ENCODE measurements at regions not wholly inside any gene's neighbourhood (a gene's known extent, or its start where the extent isn't known, plus 50 kb on each side); places are given as distances from the start of the nearest gene placed in this dataset.
A peak's percentile ranks its signal among the peaks of the same experiment; 100 is the strongest.

DNA sequence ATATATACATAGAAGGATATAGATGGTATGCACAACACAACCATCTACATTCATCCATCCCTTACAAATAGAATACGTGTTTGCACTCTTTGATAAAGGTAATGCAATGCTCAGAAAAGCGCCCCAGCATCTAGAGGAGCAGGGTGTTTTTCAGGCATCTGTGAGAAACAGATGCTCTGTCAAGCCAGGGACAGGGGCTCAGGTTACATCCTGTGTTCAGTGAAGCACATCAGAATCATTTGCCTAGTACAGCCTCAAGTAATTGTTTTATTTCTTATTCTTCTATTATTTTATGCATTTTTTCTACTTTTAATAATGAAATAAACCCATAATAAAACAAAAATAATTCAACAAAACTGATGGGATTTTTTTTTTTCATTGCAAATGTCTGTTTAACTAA is 50.5 kb upstream of the HIF1A start:
- TF ChIP-seq ZNF331 (CRISPR knock-in tag; IDR thresholded peaks at IDR 0.05; ENCODE audit: low read depth) (no peak), NANOG (IDR thresholded peaks at IDR 0.05; ENCODE audit: borderline replicate concordance) (no peak)
- no peaks in the 10 kb centered on the region for H3K27me3 Mint-ChIP-seq (ENCODE audit: insufficient read depth, low read depth, poor library complexity)
- Histone ChIP-seq H3K4me3 (no peak overlapping the region), H3K4me1 (ENCODE audit: insufficient read depth) (no peaks in the 10 kb centered on the region), H4K20me1 (replicated peaks; ENCODE audit: insufficient read depth) (no peaks in the 10 kb centered on the region), H3K4me2 (no peak overlapping the region), H2AFZ (no peak overlapping the region), H3K36me3 (ENCODE audit: insufficient read depth) (no peaks in the 10 kb centered on the region), H3K9me2 (ENCODE audit: insufficient read depth) (no peaks in the 10 kb centered on the region), H3K27me3 (ENCODE audit: insufficient read depth) (no peaks in the 10 kb centered on the region), H3K27ac (ENCODE audit: low read depth) (no peak overlapping the region), H3K79me2 (replicated peaks; ENCODE audit: insufficient read depth) (no peaks in the 10 kb centered on the region), H3F3A (replicated peaks; ENCODE audit: low read depth) (no peaks in the 10 kb centered on the region)
- H3K27ac Mint-ChIP-seq, result no peak overlapping the region
- peaks cover 3% of the 10 kb centered on the region; the same call in 2 of the 3 replicates for H3K4me1 Mint-ChIP-seq
- DNase-seq (ENCODE audit: low spot score), result peak; percentile 62
- H3K4me3 Mint-ChIP-seq, result no peak overlapping the region
- peak; percentile 88 for ATAC-seq
- H3K9me3 Mint-ChIP-seq, result no peaks in the 10 kb centered on the region
- H3K36me3 Mint-ChIP-seq (ENCODE audit: low read depth), result no peaks in the 10 kb centered on the region

DNA sequence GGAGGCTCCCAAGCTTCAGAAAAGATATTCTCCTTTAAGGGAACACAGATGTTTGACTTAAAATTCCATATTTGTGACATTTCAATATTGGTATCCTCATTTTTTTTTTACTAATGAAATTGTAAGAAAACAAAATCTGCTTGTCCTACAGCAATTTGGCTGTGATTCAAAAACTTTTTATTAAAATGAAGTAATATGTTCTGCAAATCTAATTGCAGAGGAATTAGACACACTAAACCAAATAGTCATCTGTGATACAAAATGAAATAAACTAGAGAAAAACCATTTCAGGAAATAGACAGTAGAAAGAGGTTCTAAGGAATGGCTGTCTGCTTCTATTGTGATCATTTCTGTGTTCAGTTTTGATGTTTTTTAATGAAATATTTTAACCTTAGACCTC is 50.1 kb upstream of the HIF1A start:
- Mint-ChIP-seq H3K4me1 (peaks cover 3% of the 10 kb centered on the region; the same call in 2 of the 3 replicates), H3K4me3 (no peak overlapping the region)
- TF ChIP-seq, protein P1, sequence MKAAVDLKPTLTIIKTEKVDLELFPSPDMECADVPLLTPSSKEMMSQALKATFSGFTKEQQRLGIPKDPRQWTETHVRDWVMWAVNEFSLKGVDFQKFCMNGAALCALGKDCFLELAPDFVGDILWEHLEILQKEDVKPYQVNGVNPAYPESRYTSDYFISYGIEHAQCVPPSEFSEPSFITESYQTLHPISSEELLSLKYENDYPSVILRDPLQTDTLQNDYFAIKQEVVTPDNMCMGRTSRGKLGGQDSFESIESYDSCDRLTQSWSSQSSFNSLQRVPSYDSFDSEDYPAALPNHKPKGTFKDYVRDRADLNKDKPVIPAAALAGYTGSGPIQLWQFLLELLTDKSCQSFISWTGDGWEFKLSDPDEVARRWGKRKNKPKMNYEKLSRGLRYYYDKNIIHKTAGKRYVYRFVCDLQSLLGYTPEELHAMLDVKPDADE (IDR thresholded peaks at IDR 0.05), result no peak
- TF ChIP-seq EZH2phosphoT487 (IDR thresholded peaks at IDR 0.05; ENCODE audit: unreplicated experiment) (no peak), STAT1 (IDR thresholded peaks at IDR 0.05; ENCODE audit: unreplicated experiment) (no peak), JUNB (IDR thresholded peaks at IDR 0.05; ENCODE audit: unreplicated experiment) (no peak), CREB1 (CRISPR knock-in tag; IDR thresholded peaks at IDR 0.05; ENCODE audit: low read depth) (no peak), NANOG (IDR thresholded peaks at IDR 0.05; ENCODE audit: borderline replicate concordance) (no peak), ZNF114 (CRISPR knock-in tag; IDR thresholded peaks at IDR 0.05) (no peak), EZH2 (IDR thresholded peaks at IDR 0.05; ENCODE audit: low read depth, unreplicated experiment) (no peak), ZNF331 (CRISPR knock-in tag; IDR thresholded peaks at IDR 0.05; ENCODE audit: low read depth) (no peak)
- TF ChIP-seq, protein P2, sequence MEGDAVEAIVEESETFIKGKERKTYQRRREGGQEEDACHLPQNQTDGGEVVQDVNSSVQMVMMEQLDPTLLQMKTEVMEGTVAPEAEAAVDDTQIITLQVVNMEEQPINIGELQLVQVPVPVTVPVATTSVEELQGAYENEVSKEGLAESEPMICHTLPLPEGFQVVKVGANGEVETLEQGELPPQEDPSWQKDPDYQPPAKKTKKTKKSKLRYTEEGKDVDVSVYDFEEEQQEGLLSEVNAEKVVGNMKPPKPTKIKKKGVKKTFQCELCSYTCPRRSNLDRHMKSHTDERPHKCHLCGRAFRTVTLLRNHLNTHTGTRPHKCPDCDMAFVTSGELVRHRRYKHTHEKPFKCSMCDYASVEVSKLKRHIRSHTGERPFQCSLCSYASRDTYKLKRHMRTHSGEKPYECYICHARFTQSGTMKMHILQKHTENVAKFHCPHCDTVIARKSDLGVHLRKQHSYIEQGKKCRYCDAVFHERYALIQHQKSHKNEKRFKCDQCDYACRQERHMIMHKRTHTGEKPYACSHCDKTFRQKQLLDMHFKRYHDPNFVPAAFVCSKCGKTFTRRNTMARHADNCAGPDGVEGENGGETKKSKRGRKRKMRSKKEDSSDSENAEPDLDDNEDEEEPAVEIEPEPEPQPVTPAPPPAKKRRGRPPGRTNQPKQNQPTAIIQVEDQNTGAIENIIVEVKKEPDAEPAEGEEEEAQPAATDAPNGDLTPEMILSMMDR (conservative IDR thresholded peaks at IDR 0.05; ENCODE audit: low read depth in 2 of 2), result no peak
- TF ChIP-seq, protein P3, sequence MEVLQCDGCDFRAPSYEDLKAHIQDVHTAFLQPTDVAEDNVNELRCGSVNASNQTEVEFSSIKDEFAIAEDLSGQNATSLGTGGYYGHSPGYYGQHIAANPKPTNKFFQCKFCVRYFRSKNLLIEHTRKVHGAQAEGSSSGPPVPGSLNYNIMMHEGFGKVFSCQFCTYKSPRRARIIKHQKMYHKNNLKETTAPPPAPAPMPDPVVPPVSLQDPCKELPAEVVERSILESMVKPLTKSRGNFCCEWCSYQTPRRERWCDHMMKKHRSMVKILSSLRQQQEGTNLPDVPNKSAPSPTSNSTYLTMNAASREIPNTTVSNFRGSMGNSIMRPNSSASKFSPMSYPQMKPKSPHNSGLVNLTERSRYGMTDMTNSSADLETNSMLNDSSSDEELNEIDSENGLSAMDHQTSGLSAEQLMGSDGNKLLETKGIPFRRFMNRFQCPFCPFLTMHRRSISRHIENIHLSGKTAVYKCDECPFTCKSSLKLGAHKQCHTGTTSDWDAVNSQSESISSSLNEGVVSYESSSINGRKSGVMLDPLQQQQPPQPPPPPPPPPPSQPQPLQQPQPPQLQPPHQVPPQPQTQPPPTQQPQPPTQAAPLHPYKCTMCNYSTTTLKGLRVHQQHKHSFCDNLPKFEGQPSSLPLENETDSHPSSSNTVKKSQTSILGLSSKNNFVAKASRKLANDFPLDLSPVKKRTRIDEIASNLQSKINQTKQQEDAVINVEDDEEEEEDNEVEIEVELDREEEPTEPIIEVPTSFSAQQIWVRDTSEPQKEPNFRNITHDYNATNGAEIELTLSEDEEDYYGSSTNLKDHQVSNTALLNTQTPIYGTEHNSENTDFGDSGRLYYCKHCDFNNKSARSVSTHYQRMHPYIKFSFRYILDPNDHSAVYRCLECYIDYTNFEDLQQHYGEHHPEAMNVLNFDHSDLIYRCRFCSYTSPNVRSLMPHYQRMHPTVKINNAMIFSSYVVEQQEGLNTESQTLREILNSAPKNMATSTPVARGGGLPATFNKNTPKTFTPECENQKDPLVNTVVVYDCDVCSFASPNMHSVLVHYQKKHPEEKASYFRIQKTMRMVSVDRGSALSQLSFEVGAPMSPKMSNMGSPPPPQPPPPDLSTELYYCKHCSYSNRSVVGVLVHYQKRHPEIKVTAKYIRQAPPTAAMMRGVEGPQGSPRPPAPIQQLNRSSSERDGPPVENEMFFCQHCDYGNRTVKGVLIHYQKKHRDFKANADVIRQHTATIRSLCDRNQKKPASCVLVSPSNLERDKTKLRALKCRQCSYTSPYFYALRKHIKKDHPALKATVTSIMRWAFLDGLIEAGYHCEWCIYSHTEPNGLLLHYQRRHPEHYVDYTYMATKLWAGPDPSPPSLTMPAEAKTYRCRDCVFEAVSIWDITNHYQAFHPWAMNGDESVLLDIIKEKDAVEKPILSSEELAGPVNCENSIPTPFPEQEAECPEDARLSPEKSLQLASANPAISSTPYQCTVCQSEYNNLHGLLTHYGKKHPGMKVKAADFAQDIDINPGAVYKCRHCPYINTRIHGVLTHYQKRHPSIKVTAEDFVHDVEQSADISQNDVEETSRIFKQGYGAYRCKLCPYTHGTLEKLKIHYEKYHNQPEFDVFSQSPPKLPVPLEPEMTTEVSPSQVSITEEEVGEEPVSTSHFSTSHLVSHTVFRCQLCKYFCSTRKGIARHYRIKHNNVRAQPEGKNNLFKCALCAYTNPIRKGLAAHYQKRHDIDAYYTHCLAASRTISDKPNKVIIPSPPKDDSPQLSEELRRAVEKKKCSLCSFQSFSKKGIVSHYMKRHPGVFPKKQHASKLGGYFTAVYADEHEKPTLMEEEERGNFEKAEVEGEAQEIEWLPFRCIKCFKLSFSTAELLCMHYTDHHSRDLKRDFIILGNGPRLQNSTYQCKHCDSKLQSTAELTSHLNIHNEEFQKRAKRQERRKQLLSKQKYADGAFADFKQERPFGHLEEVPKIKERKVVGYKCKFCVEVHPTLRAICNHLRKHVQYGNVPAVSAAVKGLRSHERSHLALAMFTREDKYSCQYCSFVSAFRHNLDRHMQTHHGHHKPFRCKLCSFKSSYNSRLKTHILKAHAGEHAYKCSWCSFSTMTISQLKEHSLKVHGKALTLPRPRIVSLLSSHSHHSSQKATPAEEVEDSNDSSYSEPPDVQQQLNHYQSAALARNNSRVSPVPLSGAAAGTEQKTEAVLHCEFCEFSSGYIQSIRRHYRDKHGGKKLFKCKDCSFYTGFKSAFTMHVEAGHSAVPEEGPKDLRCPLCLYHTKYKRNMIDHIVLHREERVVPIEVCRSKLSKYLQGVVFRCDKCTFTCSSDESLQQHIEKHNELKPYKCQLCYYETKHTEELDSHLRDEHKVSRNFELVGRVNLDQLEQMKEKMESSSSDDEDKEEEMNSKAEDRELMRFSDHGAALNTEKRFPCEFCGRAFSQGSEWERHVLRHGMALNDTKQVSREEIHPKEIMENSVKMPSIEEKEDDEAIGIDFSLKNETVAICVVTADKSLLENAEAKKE (CRISPR knock-in tag; IDR thresholded peaks at IDR 0.05), result no peak

More for the DNA sequence above, 50.1 kb upstream of the HIF1A start:
- H3K27me3 Mint-ChIP-seq (ENCODE audit: insufficient read depth, low read depth, poor library complexity), result no peaks in the 10 kb centered on the region
- DNase-seq (ENCODE audit: low spot score) (no peak), ATAC-seq (no peak)
- no peaks in the 10 kb centered on the region for H3K9me2 ChIP-seq (ENCODE audit: insufficient read depth)
- H2AFZ ChIP-seq, result no peak overlapping the region
- no peaks in the 10 kb centered on the region for H3K79me2 ChIP-seq (replicated peaks; ENCODE audit: insufficient read depth)
- no peak overlapping the region for H3K4me3 ChIP-seq
- H3F3A ChIP-seq (replicated peaks; ENCODE audit: low read depth), result no peaks in the 10 kb centered on the region
- no peaks in the 10 kb centered on the region for H4K20me1 ChIP-seq (replicated peaks; ENCODE audit: insufficient read depth)
- no peaks in the 10 kb centered on the region for H3K36me3 ChIP-seq (ENCODE audit: insufficient read depth)
- H3K27ac Mint-ChIP-seq, result no peak overlapping the region
- H3K36me3 Mint-ChIP-seq (ENCODE audit: low read depth), result no peaks in the 10 kb centered on the region
- no peak overlapping the region for H3K27ac ChIP-seq (ENCODE audit: low read depth)
- no peak overlapping the region for H3K4me2 ChIP-seq
- H3K4me1 ChIP-seq (ENCODE audit: insufficient read depth), result no peaks in the 10 kb centered on the region
- no peaks in the 10 kb centered on the region for H3K27me3 ChIP-seq (ENCODE audit: insufficient read depth)
- no peaks in the 10 kb centered on the region for H3K9me3 Mint-ChIP-seq
